GM23338 (cell line): ENCODE measurements at regions not wholly inside any gene's neighbourhood (a gene's known extent, or its start where the extent isn't known, plus 50 kb on each side); places are given as distances from the start of the nearest gene placed in this dataset.

ENCODE experiments used
- ATAC-seq: fragments of 200-7000 bp; cut with Tn5 transposase; 3 replicates; pipeline ENCODE4 v1.9.1; 2020
- DNase-seq: peaks from one replicate; pipeline ENCODE4 v3.0.0-alpha.2; 2015; ENCODE audit warnings: low spot score
- H2AFZ ChIP-seq: fragments of 200-600 bp; sonication (generic); 2 replicates; pipeline ENCODE4 v1.8.0; 2016; ENCODE audit warnings: antibody characterized with exemption, mild to moderate bottlenecking, moderate library complexity
- H3F3A ChIP-seq: fragments of 200-600 bp; sonication (generic); replicated peaks from 2 replicates; pipeline ENCODE4 v1.8.0; 2017; ENCODE audit warnings: antibody characterized with exemption, mixed run types, low read depth
- H3K27ac ChIP-seq: fragments of 200-600 bp; sonication (generic); 2 replicates; pipeline ENCODE4 v1.6.1; 2016; ENCODE audit warnings: low read depth
- H3K27me3 ChIP-seq: fragments of 200-600 bp; sonication (generic); 2 replicates; pipeline ENCODE4 v1.8.0; 2016; ENCODE audit warnings: mild to moderate bottlenecking, mixed run types, moderate library complexity; ENCODE audit not compliant: insufficient read depth
- H3K36me3 ChIP-seq: fragments of 200-600 bp; sonication (generic); 2 replicates; pipeline ENCODE4 v1.8.0; 2016; ENCODE audit warnings: mild to moderate bottlenecking; ENCODE audit not compliant: insufficient read depth
- H3K4me1 ChIP-seq: fragments of 200-600 bp; sonication (generic); 2 replicates; pipeline ENCODE4 v1.8.0; 2016; ENCODE audit warnings: mild to moderate bottlenecking, moderate library complexity; ENCODE audit not compliant: insufficient read depth
- H3K4me2 ChIP-seq: fragments of 200-600 bp; sonication (generic); 2 replicates; pipeline ENCODE4 v1.7.1; 2017; ENCODE audit warnings: mixed run types
- H3K4me3 ChIP-seq: fragments of 200-600 bp; sonication (generic); 2 replicates; pipeline ENCODE4 v1.6.1; 2016; ENCODE audit warnings: mixed run types
- H3K79me2 ChIP-seq: fragments of 200-600 bp; sonication (generic); replicated peaks from 2 replicates; pipeline ENCODE4 v1.8.0; 2017; ENCODE audit warnings: mild to moderate bottlenecking; ENCODE audit not compliant: insufficient read depth
- H3K9me2 ChIP-seq: fragments of 200-600 bp; sonication (generic); 2 replicates; pipeline ENCODE4 v1.8.0; 2017; ENCODE audit not compliant: insufficient read depth
- H4K20me1 ChIP-seq: fragments of 200-600 bp; sonication (generic); replicated peaks from 2 replicates; pipeline ENCODE4 v1.8.0; 2017; ENCODE audit warnings: mild to moderate bottlenecking; ENCODE audit not compliant: insufficient read depth
- H3K27ac Mint-ChIP-seq: 2 replicates; pipeline ENCODE4 v1.8.0; 2020; ENCODE audit warnings: inconsistent platforms, mild to moderate bottlenecking, moderate library complexity, mixed read lengths
- H3K27me3 Mint-ChIP-seq: 3 replicates; pipeline ENCODE4 v1.8.0; 2022; ENCODE audit warnings: low read depth, mild to moderate bottlenecking, moderate library complexity, mixed read lengths, inconsistent platforms; ENCODE audit not compliant: insufficient read depth, poor library complexity
- H3K36me3 Mint-ChIP-seq: 3 replicates; pipeline ENCODE4 v1.8.0; 2021; ENCODE audit warnings: low read depth, mild to moderate bottlenecking, inconsistent platforms, moderate library complexity, mixed read lengths
- H3K4me1 Mint-ChIP-seq: 3 replicates; pipeline ENCODE4 v1.8.0; 2020; ENCODE audit warnings: mild to moderate bottlenecking, inconsistent platforms, mixed read lengths
- H3K4me3 Mint-ChIP-seq: 3 replicates; pipeline ENCODE4 v1.8.0; 2021; ENCODE audit warnings: moderate library complexity, mild to moderate bottlenecking, inconsistent platforms, mixed read lengths
- H3K9me3 Mint-ChIP-seq: 3 replicates; pipeline ENCODE4 v1.8.0; 2020; ENCODE audit warnings: moderate library complexity, mild to moderate bottlenecking, inconsistent platforms, mixed read lengths
- CREB1 ChIP-seq: fragments of 250-450 bp; sonication (Bioruptor Pico); IDR thresholded peaks from 2 replicates; pipeline ENCODE4 v1.5.0; 2020; ENCODE audit warnings: low read depth, mild to moderate bottlenecking, moderate library complexity
- EZH2 ChIP-seq: fragments of 200-600 bp; sonication (generic); IDR thresholded peaks from one replicate; pipeline ENCODE4 v1.8.0; 2017; ENCODE audit warnings: antibody characterized with exemption, mild to moderate bottlenecking, low read depth; ENCODE audit not compliant: unreplicated experiment
- EZH2phosphoT487 ChIP-seq: fragments of 200-600 bp; sonication (generic); IDR thresholded peaks from one replicate; pipeline ENCODE4 v1.8.1; 2018; ENCODE audit warnings: antibody characterized with exemption; ENCODE audit not compliant: unreplicated experiment
- JUNB ChIP-seq: IDR thresholded peaks from one replicate; pipeline ENCODE4 v1.6.1; 2016; ENCODE audit warnings: antibody characterized with exemption; ENCODE audit not compliant: unreplicated experiment
- NANOG ChIP-seq: IDR thresholded peaks from 2 replicates; pipeline ENCODE4 v1.6.1; 2016; ENCODE audit warnings: antibody characterized with exemption, borderline replicate concordance
- POLR2AphosphoS5 ChIP-seq: IDR thresholded peaks from 2 replicates; pipeline ENCODE4 v1.6.1; 2016; ENCODE audit warnings: antibody characterized with exemption, low read depth
- STAT1 ChIP-seq: IDR thresholded peaks from one replicate; pipeline ENCODE4 v1.6.1; 2016; ENCODE audit warnings: antibody characterized with exemption; ENCODE audit not compliant: unreplicated experiment
- ZNF114 ChIP-seq: fragments of 250-450 bp; sonication (Bioruptor Pico); IDR thresholded peaks from 2 replicates; pipeline ENCODE4 v1.5.0; 2020; ENCODE audit warnings: mild to moderate bottlenecking, moderate library complexity
- ZNF331 ChIP-seq: fragments of 250-450 bp; sonication (Bioruptor Pico); IDR thresholded peaks from 2 replicates; pipeline ENCODE4 v1.5.0; 2020; ENCODE audit warnings: low read depth, mild to moderate bottlenecking, moderate library complexity
- TF ChIP-seq, protein P1 (sequence below): fragments of 250-450 bp; sonication (Bioruptor Pico); IDR thresholded peaks from 2 replicates; pipeline ENCODE4 v1.5.0; 2020; ENCODE audit warnings: mild to moderate bottlenecking, moderate library complexity
- TF ChIP-seq, protein P2 (sequence below): IDR thresholded peaks from one replicate; pipeline ENCODE4 v1.6.1; 2018; ENCODE audit warnings: antibody characterized with exemption; ENCODE audit not compliant: unreplicated experiment
- TF ChIP-seq, protein P3 (sequence below), 2 experiments: fragments of 200-600 bp in 1 of 2; sonication (generic) in 1 of 2; conservative IDR thresholded peaks; 2 replicates each; pipeline versions ENCODE4 v1.5.1 to v1.6.1; 2016 to 2017; ENCODE audit warnings: antibody characterized with exemption in 2 of 2, low read depth in 2 of 2, mild to moderate bottlenecking in 2 of 2, moderate library complexity in 1 of 2
- TF ChIP-seq, protein P4 (sequence below): IDR thresholded peaks from 2 replicates; pipeline ENCODE4 v1.6.1; 2016; ENCODE audit warnings: antibody characterized with exemption

DNA sequence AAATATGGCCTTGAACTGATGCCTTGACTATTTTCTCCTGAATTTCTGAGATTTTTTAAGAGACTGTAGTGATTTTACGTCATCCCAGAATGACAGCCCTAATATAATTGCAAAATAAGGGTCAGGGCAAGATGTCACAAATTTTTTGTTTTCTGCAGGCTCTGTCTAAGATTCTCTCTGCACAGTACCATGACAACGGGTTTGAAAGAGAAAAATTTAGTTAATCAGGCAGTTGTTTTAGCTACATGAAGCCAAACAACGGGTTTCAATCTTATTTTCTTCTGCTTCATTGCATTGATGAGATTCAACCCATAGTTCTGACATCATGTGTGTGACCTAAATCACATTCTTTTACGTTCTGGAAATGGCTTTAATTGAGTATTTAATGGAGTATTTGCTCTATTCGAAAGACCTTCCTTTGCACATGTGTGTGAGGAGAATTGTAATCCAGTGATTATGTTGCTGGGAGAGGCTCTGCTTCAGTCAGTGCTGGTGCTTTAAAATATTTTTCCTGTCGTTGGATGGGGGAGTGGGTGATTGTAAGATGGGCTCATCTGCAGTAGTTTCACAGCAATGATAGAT, 118.0 kb upstream of the RHOBTB1 start:
- Mint-ChIP-seq H3K4me1 (peaks cover 3% of the 10 kb centered on the region; the same call in 2 of the 3 replicates), H3K27ac (no peak overlapping the region), H3K4me3 (no peak overlapping the region), H3K36me3 (no peaks in the 10 kb centered on the region), H3K27me3 (no peaks in the 10 kb centered on the region), H3K9me3 (no peaks in the 10 kb centered on the region)
- no peaks in the 10 kb centered on the region for H4K20me1 ChIP-seq
- H3K4me1 ChIP-seq = 0 out of 2 replicates have a peak, but pooled peaks cover 3% of the 10 kb centered on the region
- no peaks in the 10 kb centered on the region for H3K79me2 ChIP-seq
- H3K9me2 ChIP-seq = no peaks in the 10 kb centered on the region
- no peak overlapping the region for H3K4me3 ChIP-seq
- no peak for DNase-seq
- TF ChIP-seq STAT1 = no peak
- TF ChIP-seq, protein P1, sequence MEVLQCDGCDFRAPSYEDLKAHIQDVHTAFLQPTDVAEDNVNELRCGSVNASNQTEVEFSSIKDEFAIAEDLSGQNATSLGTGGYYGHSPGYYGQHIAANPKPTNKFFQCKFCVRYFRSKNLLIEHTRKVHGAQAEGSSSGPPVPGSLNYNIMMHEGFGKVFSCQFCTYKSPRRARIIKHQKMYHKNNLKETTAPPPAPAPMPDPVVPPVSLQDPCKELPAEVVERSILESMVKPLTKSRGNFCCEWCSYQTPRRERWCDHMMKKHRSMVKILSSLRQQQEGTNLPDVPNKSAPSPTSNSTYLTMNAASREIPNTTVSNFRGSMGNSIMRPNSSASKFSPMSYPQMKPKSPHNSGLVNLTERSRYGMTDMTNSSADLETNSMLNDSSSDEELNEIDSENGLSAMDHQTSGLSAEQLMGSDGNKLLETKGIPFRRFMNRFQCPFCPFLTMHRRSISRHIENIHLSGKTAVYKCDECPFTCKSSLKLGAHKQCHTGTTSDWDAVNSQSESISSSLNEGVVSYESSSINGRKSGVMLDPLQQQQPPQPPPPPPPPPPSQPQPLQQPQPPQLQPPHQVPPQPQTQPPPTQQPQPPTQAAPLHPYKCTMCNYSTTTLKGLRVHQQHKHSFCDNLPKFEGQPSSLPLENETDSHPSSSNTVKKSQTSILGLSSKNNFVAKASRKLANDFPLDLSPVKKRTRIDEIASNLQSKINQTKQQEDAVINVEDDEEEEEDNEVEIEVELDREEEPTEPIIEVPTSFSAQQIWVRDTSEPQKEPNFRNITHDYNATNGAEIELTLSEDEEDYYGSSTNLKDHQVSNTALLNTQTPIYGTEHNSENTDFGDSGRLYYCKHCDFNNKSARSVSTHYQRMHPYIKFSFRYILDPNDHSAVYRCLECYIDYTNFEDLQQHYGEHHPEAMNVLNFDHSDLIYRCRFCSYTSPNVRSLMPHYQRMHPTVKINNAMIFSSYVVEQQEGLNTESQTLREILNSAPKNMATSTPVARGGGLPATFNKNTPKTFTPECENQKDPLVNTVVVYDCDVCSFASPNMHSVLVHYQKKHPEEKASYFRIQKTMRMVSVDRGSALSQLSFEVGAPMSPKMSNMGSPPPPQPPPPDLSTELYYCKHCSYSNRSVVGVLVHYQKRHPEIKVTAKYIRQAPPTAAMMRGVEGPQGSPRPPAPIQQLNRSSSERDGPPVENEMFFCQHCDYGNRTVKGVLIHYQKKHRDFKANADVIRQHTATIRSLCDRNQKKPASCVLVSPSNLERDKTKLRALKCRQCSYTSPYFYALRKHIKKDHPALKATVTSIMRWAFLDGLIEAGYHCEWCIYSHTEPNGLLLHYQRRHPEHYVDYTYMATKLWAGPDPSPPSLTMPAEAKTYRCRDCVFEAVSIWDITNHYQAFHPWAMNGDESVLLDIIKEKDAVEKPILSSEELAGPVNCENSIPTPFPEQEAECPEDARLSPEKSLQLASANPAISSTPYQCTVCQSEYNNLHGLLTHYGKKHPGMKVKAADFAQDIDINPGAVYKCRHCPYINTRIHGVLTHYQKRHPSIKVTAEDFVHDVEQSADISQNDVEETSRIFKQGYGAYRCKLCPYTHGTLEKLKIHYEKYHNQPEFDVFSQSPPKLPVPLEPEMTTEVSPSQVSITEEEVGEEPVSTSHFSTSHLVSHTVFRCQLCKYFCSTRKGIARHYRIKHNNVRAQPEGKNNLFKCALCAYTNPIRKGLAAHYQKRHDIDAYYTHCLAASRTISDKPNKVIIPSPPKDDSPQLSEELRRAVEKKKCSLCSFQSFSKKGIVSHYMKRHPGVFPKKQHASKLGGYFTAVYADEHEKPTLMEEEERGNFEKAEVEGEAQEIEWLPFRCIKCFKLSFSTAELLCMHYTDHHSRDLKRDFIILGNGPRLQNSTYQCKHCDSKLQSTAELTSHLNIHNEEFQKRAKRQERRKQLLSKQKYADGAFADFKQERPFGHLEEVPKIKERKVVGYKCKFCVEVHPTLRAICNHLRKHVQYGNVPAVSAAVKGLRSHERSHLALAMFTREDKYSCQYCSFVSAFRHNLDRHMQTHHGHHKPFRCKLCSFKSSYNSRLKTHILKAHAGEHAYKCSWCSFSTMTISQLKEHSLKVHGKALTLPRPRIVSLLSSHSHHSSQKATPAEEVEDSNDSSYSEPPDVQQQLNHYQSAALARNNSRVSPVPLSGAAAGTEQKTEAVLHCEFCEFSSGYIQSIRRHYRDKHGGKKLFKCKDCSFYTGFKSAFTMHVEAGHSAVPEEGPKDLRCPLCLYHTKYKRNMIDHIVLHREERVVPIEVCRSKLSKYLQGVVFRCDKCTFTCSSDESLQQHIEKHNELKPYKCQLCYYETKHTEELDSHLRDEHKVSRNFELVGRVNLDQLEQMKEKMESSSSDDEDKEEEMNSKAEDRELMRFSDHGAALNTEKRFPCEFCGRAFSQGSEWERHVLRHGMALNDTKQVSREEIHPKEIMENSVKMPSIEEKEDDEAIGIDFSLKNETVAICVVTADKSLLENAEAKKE = no peak
- TF ChIP-seq EZH2phosphoT487 = no peak
- no peak for TF ChIP-seq ZNF331
- no peak for TF ChIP-seq POLR2AphosphoS5
- TF ChIP-seq CREB1 = no peak
- TF ChIP-seq NANOG = no peak
- TF ChIP-seq EZH2 = no peak
- TF ChIP-seq, protein P2, sequence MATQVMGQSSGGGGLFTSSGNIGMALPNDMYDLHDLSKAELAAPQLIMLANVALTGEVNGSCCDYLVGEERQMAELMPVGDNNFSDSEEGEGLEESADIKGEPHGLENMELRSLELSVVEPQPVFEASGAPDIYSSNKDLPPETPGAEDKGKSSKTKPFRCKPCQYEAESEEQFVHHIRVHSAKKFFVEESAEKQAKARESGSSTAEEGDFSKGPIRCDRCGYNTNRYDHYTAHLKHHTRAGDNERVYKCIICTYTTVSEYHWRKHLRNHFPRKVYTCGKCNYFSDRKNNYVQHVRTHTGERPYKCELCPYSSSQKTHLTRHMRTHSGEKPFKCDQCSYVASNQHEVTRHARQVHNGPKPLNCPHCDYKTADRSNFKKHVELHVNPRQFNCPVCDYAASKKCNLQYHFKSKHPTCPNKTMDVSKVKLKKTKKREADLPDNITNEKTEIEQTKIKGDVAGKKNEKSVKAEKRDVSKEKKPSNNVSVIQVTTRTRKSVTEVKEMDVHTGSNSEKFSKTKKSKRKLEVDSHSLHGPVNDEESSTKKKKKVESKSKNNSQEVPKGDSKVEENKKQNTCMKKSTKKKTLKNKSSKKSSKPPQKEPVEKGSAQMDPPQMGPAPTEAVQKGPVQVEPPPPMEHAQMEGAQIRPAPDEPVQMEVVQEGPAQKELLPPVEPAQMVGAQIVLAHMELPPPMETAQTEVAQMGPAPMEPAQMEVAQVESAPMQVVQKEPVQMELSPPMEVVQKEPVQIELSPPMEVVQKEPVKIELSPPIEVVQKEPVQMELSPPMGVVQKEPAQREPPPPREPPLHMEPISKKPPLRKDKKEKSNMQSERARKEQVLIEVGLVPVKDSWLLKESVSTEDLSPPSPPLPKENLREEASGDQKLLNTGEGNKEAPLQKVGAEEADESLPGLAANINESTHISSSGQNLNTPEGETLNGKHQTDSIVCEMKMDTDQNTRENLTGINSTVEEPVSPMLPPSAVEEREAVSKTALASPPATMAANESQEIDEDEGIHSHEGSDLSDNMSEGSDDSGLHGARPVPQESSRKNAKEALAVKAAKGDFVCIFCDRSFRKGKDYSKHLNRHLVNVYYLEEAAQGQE = no peak
- TF ChIP-seq, protein P3, sequence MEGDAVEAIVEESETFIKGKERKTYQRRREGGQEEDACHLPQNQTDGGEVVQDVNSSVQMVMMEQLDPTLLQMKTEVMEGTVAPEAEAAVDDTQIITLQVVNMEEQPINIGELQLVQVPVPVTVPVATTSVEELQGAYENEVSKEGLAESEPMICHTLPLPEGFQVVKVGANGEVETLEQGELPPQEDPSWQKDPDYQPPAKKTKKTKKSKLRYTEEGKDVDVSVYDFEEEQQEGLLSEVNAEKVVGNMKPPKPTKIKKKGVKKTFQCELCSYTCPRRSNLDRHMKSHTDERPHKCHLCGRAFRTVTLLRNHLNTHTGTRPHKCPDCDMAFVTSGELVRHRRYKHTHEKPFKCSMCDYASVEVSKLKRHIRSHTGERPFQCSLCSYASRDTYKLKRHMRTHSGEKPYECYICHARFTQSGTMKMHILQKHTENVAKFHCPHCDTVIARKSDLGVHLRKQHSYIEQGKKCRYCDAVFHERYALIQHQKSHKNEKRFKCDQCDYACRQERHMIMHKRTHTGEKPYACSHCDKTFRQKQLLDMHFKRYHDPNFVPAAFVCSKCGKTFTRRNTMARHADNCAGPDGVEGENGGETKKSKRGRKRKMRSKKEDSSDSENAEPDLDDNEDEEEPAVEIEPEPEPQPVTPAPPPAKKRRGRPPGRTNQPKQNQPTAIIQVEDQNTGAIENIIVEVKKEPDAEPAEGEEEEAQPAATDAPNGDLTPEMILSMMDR (conservative IDR thresholded peaks at IDR 0.05; ENCODE audit: low read depth in 2 of 2) = no peak
- TF ChIP-seq JUNB = no peak
- no peak for TF ChIP-seq ZNF114 (CRISPR knock-in tag)
- TF ChIP-seq, protein P4, sequence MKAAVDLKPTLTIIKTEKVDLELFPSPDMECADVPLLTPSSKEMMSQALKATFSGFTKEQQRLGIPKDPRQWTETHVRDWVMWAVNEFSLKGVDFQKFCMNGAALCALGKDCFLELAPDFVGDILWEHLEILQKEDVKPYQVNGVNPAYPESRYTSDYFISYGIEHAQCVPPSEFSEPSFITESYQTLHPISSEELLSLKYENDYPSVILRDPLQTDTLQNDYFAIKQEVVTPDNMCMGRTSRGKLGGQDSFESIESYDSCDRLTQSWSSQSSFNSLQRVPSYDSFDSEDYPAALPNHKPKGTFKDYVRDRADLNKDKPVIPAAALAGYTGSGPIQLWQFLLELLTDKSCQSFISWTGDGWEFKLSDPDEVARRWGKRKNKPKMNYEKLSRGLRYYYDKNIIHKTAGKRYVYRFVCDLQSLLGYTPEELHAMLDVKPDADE = no peak
- no peak overlapping the region for H2AFZ ChIP-seq
- H3K4me2 ChIP-seq = no peak overlapping the region
- no peak for ATAC-seq
- no peaks in the 10 kb centered on the region for H3K27me3 ChIP-seq
- H3K27ac ChIP-seq = no peak overlapping the region
- H3K36me3 ChIP-seq = no peaks in the 10 kb centered on the region
- H3F3A ChIP-seq = no peaks in the 10 kb centered on the region
